ENCODE measurements at regions not wholly inside any gene's neighbourhood (a gene's known extent, or its start where the extent isn't known, plus 50 kb on each side); places are given as distances from the start of the nearest gene placed in this dataset.

- POLR2A ChIA-PET: no interaction called here
- Mint-ChIP-seq H3K4me3 (no peak overlapping the region), H3K9me3 (no peaks in the 10 kb centered on the region), H3K27me3 (peaks cover 2% of the 10 kb centered on the region), H3K27ac (no peak overlapping the region), H3K36me3 (ENCODE audit: low read depth) (no peaks in the 10 kb centered on the region), H3K4me1 (no peaks in the 10 kb centered on the region)
- CTCF ChIA-PET: no interaction called here
- no peak for TF ChIP-seq CTCF (IDR thresholded peaks at IDR 0.05)
- DNase-seq (no peak), ATAC-seq (ENCODE audit: low read depth) (no peak)
- intact Hi-C loops (cut with micrococcal nuclease): no loop called here
These were observed 163.1 kb upstream of the MID1 start for GRCh38 chrX:10783451-10783995.

- intact Hi-C loops (cut with micrococcal nuclease): no loop called here
- Mint-ChIP-seq H3K27me3 (no peaks in the 10 kb centered on the region), H3K4me3 (no peak overlapping the region), H3K27ac (no peak overlapping the region), H3K9me3 (no peaks in the 10 kb centered on the region), H3K36me3 (ENCODE audit: low read depth) (no peaks in the 10 kb centered on the region), H3K4me1 (no peaks in the 10 kb centered on the region)
- ATAC-seq (ENCODE audit: low read depth): no peak
- TF ChIP-seq CTCF (IDR thresholded peaks at IDR 0.05): no peak
- DNase-seq: no peak
- ChIA-PET CTCF (no interaction called here), POLR2A (no interaction called here)
These were observed 166.9 kb upstream of the MID1 start for GRCh38 chrX:10787264-10787663.

GRCh38 chrX:10794203-10794630 is 173.8 kb upstream of the MID1 start:
- TF ChIP-seq CTCF (IDR thresholded peaks at IDR 0.05): no peak
- Mint-ChIP-seq H3K27ac (no peak overlapping the region), H3K36me3 (ENCODE audit: low read depth) (no peaks in the 10 kb centered on the region), H3K27me3 (no peaks in the 10 kb centered on the region), H3K9me3 (no peaks in the 10 kb centered on the region), H3K4me3 (no peak overlapping the region), H3K4me1 (no peaks in the 10 kb centered on the region)
- ATAC-seq (ENCODE audit: low read depth) (no peak), DNase-seq (no peak)
- CTCF ChIA-PET: no interaction called here
- POLR2A ChIA-PET: no interaction called here
- intact Hi-C loops (cut with micrococcal nuclease): no loop called here

GRCh38 chrX:10795721-10796120 is 175.3 kb upstream of the MID1 start:
- intact Hi-C loops (cut with micrococcal nuclease): no loop called here
- Mint-ChIP-seq H3K27me3 (no peaks in the 10 kb centered on the region), H3K4me1 (no peaks in the 10 kb centered on the region), H3K9me3 (no peaks in the 10 kb centered on the region), H3K4me3 (no peak overlapping the region), H3K27ac (no peak overlapping the region), H3K36me3 (ENCODE audit: low read depth) (no peaks in the 10 kb centered on the region)
- CTCF ChIA-PET: no interaction called here
- no peak for DNase-seq
- ATAC-seq (ENCODE audit: low read depth): no peak
- TF ChIP-seq CTCF (IDR thresholded peaks at IDR 0.05): no peak
- POLR2A ChIA-PET: no interaction called here

GRCh38 chrX:10797466-10797865 is 177.1 kb upstream of the MID1 start:
- no peaks in the 10 kb centered on the region for H3K27me3 Mint-ChIP-seq
- TF ChIP-seq CTCF (IDR thresholded peaks at IDR 0.05): no peak
- no peak for ATAC-seq (ENCODE audit: low read depth)
- no peak for DNase-seq
- H3K36me3 Mint-ChIP-seq (ENCODE audit: low read depth): no peaks in the 10 kb centered on the region
- no peak overlapping the region for H3K4me3 Mint-ChIP-seq
- intact Hi-C loops (cut with micrococcal nuclease): no loop called here
- no peaks in the 10 kb centered on the region for H3K4me1 Mint-ChIP-seq
- H3K9me3 Mint-ChIP-seq: no peaks in the 10 kb centered on the region
- no peak overlapping the region for H3K27ac Mint-ChIP-seq
- ChIA-PET POLR2A (no interaction called here), CTCF (no interaction called here)
